CD4-positive, alpha-beta T cell treated with Interleukin-1 beta for 1 hour (primary cell): ENCODE measurements at regions not wholly inside any gene's neighbourhood (a gene's known extent, or its start where the extent isn't known, plus 50 kb on each side); places are given as distances from the start of the nearest gene placed in this dataset.

Experiments
- DNase-seq, 2 donors: peaks; one replicate each; pipeline ENCODE4 v3.0.0-alpha.2; 2020 to 2022

DNA sequence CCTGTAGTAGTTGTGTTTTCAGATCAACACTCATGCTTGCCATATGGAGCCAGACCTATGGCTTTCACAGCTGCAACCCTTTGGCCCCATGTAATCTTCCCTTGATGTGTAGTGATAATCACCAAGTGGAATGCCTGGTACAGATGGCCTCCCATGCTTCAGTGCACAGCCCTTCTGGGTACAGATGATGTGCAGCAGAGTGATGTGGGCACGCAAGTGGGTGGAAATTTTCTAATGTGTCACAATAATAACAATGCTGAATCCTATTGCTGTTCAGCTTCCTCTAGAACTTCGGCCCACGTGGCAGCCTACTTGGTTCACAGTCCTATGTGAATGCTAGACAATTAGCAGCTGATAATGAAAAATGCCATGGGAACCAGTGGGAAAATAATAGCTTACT lies 188.1 kb downstream of the SNAPC1 start:
- DNase-seq = no peak

DNA sequence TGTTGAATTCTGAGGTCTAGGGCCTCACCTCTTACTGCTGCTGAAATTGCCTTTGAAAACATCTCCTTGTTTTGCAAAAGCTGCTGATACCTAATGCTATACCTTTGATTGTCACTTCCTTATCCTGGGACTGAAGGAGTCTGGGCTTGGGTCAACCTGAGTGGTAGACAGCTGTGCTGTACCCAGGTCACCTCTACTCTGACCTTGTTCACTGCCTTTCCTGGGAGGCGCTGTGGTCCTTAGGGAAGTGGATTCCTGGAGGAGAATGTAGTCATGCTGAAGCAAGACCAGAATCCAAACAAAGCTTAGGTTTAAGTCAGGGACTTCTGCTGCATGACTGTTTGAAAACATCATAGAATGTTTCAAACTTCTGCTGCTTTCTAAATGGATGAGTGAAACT lies 191.4 kb downstream of the SNAPC1 start:
- DNase-seq = no peak

DNA sequence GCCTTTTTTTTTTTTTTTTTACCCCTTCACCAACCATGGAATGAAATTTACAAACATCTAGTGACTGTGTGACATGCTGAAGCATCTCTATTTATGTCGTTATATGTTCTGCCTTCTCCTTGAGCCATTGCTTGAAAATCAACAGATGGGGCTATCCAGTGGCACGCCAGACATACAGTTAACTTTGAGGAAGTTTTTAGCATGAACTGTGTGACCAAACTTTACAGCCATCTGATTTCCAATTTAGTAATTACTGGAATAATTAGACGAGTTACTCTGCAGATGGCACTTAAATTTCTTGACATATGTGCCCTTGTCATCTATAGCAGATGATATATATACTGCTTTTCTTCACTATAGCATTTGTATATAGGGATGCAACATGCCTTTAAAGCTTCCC lies 192.1 kb downstream of the SNAPC1 start:
- no peak for DNase-seq

DNA sequence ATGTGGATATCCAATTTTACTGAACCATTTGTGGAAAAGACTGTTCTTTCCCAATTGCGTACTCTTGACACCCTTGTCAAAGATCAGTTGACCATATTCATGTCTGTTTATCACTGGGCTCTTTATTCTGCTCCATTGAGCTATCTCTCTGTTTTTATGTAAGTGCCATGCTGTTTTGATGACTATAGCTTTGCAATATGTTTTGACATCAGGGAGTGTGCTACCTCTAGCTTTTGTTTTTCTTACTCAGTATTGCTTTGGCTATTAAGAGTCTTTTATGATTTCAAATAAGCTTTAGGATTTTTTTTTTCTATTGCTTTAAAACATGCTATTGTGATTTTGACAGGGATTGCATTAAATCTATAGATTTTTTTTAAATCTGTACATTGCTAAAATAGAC lies 194.3 kb downstream of the SNAPC1 start:
- DNase-seq = no peak

DNA sequence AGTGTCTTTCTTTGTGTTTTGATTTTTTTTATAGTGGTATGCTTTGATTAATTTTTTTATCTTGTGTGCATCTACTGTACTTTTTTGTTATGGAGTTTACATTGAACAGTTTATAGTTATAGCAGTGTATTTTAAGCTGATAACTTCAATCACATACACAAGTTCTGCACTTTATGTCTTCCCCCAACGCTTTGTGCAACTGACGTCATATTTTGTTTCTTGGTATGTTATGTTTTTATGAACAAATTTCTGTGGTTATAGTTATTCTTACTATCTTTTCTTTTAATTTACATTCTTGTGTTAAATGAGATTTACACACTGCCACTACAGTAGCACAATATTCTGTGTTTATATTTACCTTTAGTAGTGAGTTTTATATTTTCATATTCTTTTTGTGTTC lies 197.1 kb downstream of the SNAPC1 start:
- DNase-seq = no peak

DNA sequence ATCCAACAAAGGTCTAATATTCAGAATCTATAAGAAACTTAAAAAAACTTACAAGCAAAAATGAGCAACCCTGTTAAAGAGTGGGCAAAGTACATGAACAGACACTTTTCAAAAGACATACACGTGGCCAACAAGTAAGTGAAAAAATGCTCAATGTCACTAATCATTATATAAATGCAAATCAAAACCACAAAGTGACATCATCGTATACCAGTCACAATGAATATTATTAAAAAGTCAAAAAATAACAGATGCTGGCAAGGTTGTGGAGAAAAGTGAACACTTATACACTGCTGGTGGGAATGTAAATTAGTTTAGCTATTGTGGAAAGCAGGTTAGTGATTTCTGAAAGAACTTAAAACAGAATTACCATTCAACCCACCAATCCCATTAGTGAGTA lies 199.1 kb downstream of the SNAPC1 start:
- DNase-seq = no peak

DNA sequence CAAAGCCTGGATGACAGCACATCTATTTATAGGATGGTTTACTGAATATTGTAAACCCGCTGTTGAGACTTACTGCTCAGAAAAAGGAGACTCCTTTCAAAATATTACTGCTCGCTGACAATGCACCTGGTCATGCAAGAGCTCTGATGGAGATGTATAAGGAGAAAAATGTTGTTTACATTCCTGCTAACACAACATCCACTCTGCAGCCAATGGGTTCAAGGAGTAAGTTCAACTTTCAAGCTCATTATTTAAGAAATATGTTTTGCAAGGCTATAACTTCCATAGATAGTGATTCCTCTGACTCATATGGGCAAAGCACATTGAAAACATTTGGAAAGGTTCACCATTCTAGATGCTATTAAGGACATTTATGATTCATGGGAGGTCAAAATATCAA lies 201.7 kb downstream of the SNAPC1 start:
- no peak for DNase-seq

DNA sequence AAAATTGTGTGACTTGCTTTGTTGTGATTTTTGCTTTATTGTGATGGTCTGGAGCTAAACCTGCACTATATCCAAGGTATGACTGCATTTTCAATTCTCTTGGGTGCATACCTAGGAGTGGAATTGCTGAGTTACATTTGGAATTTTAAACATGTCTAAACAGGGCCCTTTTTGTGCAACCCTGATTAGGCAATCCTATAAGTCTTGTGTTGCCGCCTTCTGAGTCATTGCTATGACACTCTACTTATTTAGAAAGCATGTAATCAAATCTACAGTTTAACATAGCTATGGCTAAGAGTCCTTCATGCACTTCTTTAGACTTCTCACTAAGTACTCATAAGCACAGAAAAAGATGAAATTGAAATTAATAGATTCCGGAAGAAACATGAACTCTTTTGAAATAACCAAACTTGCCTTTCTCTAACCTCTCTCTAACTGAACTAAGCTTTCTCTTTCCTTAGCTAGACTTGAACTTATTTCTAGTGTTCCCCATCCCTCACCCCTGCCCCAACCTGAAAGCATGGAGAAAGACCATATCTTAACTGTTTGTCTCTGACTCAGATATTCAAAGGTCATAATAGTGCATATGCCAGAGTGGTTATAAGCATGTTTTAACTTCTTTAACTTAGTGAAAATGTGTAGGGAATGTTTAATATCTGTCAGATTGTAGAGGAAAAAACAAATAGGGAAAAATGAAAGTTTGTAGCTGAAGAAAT lies 203.0 kb downstream of the SNAPC1 start:
- DNase-seq = no peak

DNA sequence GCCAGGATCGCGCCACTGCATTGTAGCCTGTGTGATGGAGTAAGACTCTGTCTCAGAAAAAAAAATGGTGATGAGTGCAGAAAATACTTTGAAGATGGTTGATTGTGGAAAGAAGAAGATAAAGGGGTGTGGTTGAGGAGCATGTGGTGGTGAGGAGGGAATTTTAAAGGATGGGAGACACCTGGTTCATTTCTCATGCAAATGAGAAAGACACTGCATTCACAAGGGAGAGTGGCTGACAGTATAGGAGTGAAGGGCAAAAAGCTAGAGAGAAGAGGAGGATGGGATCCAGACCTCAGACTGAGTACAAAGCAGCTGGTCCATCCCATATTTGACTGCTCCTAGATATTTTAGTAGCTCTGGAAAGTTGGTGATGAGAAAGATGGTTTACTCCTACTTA lies 206.0 kb downstream of the SNAPC1 start:
- no peak for DNase-seq

DNA sequence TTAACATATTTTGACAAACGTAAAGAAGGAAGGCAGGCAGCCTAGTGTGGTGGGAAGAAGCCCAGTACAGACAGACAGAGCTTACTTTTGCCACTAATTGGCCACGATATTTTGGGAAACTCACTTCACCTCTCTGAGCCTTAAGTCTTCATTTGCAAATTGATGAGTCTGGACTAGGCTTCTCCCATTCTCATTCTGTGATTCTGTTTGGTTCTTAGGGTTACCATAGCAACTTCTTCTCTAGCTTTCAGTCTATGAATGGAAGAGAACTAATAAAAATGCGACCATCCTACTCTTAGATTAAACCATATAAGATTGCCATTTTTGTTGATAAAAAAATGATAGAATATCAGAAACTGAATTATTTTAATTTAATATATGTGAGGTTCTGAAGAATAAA lies 210.5 kb downstream of the SNAPC1 start:
- DNase-seq = no peak

DNA sequence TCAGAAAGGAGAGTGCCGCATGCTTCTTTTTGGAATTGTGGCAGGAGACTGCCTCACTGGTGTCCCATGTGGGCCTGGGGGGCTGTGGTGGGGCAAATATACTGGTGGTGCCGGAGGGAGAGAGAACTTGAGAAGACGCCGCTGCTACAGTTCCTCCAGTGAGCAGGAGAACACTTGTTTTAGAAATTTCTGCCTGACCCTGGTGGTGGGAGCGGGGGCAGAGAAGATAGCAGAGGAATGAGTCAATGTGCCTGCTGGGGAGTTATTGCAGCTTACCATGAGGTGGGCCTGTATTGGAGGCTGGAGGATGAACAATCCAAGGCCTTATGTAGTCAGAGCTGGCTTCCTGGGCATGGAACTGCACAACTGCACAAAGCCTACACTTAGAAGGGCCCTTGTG lies 211.8 kb downstream of the SNAPC1 start:
- DNase-seq = no peak

DNA sequence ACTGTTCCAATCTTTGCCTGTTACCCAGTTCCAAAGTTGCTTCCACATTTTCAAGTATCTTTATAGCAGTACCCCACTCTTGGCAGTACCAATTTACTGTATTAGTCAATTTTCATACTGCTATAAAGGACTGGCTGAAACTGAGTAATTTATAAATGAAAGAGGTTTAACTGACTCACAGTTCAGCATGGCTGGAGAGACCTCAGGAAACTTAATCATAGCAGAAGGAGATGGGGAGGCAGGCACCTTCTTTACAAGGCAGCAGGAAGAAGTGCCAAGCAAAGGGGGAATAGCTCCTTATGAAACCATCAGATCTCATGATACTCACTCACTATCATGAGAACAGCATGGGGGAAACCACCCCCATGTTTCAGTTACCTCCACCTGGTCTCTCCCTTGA lies 215.0 kb downstream of the SNAPC1 start:
- DNase-seq = no peak

DNA sequence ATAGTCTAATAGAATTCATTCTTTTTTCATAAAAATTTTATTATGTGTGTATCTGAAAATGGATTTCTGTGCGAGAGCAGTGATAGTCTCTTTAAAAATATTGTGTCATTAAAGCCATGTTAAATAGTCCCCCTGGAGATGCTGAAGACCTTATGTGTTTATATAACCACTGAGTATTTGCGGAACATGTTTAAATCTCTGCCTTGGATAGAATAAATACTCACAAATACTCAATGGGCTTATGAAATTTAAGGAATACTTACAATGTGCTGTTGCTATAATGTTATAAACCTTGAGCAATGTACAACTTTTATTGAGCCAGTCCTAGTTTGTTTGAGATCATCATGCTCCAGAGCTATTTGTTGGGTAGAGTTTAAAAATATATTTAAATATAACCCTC lies 226.0 kb downstream of the SNAPC1 start:
- DNase-seq = no peak

DNA sequence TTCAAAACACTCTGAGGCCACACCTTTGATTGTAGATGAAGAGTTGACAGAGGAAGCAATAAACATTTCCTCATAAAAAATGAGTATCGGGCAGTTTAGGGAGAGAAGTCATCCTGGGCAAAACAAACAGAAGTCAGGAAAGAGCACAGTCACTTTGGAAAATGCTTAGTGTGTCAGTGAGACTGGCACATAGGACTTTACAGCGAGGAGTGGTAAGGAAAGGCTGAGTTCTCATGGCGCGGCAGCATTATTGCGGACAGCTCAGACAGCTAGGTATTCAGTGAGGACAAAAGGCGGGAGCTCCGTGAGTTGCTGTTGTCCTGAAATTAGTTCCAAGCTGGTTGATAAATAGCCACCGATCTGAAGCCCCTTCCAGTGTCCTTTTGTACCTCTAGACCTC lies 229.9 kb downstream of the SNAPC1 start:
- no peak for DNase-seq

DNA sequence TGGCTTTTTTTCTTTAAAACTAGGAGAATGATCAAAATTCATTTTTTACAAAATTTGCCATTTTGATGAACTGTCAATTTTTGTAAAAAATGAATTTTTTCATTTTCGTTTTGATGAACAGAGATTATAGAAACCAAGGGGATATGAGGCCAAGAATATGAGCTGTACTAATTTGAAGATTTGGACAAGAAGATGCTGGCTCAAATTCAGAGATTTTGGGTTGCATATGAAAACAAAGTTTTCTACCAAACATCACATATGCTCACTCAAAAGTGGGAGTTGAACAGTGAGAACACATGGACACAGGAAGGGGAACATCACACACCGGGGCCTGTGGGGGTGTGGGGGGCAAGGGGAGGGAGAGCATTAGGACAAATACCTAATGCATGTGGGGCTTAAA lies 230.7 kb downstream of the SNAPC1 start:
- DNase-seq = no peak

DNA sequence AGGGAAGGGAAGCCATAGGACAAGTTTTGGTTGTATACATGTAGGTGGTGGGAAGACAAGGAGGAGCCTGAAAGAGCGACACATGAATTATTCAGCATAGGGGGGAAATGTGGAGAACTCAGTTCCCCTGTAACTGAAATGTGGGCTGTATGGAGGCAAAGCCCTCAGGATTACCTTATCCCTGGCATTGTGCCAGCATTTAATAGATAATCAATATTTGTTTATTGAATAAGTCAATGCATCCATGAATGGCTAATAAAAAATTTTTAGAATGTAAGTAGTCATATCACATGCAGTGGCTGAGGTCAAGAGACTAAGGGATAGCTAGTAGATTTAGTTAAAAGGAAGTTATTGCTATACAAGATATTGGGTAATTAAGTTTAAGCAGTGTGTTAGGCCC lies 232.4 kb downstream of the SNAPC1 start:
- DNase-seq = no peak

DNA sequence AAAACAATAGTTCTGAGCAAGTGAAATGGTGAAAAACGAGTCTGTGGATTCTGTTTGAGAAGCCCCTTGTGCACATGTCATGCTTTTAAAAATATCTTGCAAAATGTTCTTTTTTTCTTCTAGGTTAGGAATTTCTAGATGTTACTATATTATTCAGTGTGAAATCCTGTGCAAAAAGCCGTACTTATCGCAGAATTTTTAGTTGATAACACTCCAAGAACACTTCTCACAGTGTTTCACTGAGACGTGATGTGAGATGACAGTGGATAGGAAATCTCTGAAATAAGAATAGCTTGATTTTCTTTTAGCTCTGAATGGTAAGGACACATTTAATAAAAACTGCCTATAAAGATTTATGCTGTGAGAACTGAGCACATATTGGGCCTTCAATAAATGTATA lies 234.5 kb downstream of the SNAPC1 start:
- DNase-seq = no peak

DNA sequence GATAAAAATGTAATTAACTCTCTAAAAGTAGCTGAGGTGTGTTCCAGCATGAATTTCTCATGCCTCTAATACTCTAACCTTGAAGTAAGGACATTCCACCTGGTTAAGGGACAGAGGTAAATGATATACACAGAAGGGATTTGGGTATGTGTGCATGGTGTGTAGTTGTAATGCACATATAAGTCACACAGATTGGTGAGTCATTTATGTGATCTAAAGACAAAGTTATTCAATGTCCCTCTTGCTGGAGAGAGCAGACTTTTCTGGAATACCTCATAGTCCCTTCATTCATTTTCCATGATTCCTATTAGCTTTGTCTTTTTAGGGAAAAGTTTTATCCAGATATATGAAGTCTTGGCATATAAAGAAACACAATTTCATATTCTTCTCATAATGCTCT lies 234.9 kb downstream of the SNAPC1 start:
- DNase-seq = no peak

DNA sequence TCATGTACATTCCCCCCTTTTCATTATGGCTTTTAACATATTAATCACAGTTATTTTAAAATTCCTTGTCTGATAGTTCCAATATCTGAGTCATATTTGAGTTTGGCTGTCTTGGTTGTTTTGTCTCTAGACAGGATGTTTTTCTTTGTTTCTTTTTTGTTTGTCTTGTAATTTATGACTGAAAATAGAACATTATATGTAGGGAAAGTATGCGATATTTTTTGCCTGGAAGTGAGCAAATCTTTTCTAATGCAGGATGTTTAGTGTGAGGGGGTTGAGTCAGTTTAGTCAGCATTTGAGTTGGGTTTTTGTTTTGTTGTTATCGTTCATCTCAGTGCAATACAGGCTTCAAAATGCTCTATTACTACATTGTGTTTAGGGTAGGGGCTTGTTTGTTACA lies 239.7 kb downstream of the SNAPC1 start:
- no peak for DNase-seq

DNA sequence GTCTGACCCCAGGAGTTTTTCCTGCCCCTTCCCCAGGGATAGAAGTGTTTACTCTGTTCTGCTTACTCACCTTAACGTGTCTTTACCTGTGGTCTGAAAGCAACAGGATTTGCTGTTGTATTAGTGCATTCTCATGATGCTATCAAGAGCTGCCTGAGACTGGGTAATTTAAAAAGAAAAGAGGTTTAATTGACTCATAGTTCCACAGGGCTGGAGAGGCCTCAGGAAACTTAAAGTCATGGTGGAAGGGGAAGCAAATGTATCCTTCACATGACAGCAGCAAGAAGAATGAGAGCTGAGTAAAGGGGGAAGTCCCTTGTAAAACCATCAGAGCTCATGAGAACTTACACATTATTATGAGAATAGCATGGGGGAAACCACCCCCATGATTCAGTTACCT lies 240.4 kb downstream of the SNAPC1 start:
- DNase-seq = no peak

DNA sequence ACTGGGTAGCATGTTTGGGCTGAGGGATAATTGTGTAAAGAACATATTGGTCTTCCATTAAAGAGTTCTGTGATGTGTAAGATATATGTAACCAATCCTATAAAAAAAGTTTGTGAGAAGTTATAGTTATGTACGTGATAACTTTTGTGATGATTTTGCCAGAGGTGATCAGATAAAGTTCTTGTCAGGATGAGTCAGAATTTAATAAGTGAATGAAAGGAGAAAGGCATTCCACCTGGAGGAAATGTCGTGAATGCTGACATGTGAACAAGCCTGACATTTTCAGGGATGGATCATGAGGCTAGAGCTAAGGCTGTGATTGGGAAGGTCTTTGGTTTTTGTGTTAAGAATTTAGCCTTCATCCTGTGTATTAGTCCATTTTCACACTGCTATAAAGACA lies 241.5 kb downstream of the SNAPC1 start:
- no peak for DNase-seq

DNA sequence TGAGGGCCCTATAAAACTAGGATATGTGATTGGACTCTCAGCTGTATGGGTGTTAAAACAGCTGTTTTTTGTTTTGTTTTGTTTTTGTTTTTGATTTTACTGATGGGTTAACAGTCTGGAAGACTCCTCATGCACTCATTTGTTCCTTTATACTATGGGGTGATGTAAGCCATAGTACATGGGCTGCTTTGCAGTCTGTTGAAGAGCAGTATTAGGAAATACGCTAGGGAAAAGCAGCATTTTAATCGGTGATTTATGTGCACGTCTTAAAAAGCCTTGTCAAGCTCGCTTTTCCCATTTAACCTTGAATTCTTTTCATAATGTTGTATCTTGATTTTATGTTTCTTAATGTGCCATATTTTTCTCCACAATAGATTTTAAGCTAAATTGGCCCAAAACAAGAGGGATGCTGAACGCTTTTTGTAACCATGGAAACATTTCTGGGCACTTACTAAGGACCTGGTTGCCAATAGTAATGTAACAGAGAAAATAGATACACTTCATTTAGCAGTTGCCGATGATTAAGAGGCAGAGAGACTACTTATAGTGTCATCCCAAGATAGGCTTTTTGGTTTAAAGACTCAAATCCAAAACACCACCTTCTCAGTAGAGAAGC lies 244.0 kb downstream of the SNAPC1 start:
- DNase-seq = no peak

DNA sequence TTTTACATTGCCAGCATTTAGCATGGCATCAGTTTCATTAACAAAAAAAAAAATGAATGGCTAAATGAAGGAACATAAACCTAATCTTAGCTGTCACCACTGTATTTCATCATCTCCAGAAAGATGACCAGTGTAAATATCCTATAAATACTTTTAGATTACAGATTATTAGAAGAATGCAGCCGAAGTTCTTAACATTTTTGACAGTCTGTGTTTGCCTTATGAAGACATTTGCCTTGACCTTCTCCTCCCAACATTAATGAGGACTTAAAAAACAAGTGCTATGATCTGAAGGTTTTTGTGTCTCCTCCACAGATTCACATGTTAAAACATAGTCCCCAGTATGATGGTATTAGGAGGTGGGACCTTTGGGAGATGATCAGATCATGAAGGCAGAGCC lies 253.0 kb downstream of the SNAPC1 start:
- DNase-seq = no peak

DNA sequence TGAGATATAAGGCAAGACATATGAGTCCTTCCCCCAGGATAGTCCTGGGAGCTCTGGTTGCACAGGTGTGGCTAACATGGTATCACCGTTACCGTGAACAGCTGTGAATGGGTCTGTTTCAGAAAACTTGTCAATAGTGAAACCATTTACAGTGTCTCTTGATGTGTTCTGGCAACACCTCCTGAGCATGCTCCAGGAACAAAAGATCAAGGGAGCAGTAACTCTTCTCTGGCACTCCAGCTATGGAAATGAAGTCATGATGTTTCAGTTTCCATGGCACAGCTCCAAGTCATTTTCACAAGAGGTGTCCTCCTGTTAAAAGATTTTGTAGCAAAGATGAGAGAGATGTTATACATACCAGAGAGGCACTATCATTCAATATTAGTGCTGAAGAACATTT lies 253.7 kb downstream of the SNAPC1 start:
- DNase-seq = no peak

DNA sequence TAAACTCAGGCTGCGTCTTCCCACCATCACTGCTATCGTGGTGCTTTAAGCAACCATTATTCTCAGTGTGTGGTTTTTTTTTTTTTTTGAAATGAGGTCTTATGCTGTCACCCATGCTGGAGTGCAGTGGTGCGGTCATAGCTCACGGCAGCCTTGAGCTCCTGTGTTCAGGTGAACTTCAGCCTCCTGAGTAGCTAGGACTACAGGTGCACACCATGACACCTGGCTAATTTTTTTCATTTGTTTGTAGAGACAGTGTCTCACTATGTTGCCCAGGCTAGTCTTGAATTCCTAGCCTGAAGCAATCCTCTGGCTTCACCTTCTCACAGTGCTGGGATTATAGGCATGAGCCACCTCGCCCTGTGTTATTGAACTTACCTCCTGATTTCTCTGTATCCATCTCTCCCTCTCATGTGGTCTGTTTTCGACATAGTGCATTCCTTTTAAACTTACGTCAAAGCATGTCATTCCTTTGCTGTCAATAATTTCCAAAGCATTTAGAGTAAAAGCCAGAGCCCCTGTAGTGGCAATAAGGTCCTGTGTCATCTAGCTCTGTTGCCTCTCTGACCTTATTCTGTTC lies 255.5 kb downstream of the SNAPC1 start:
- no peak for DNase-seq
